Fibroblast of lung (primary cell): ENCODE measurements at regions not wholly inside any gene's neighbourhood (a gene's known extent, or its start where the extent isn't known, plus 50 kb on each side); places are given as distances from the start of the nearest gene placed in this dataset.

Source experiments
- EZH2 ChIP-seq: IDR thresholded peaks from 2 replicates; pipeline ENCODE4 v1.5.1; 2012; ENCODE audit warnings: low read length, control low read depth, mild to moderate bottlenecking; ENCODE audit errors: missing control alignments
- TF ChIP-seq, protein P1 (sequence below), 2 donors: IDR thresholded peaks in 1 of 2; conservative IDR thresholded peaks in 1 of 2; 1 replicate in 1 of 2; 2 replicates in 1 of 2; pipeline ENCODE4 v1.5.1; 2011 to 2012; ENCODE audit warnings: low read length in 2 of 2, control low read depth in 1 of 2, inconsistent platforms in 1 of 2, low read depth in 1 of 2, mild to moderate bottlenecking in 1 of 2

DNA sequence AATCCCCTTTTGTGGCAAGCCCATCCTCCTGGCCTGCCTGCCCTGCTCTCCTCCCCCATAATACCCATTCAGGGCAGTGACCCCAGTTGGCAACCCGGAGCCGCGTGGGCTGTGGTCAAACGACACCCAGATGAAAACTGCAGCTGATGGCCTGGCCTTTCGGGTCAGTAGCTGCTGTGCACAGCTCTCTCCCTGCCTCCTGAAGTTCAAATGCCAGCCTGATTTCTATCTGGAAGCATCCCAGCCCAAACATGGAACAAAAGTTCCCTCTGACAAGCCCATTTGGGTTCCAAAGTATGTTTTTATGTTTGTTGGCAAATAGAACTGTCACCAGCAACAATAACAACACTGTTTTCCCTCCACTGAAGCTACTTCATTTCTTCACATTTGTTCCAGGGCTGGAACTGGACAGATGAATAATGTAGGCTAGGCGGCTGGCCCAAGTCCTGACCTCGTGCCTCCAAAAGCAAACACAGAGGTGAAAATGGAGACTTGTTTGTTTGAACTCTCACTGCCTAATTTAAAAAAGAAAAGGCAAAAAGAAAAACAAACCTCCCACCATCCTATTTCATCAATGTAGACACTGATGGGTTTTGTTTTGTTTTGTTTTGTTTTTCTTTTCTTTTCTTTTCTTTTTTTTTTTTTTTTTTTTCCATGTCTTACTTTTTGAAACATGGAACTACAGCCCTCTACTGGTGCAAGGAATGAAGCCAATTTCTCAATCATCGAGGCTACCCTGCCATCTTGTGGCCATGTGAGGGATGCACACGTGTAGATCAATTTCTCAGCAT lies 179.0 kb downstream of the ADSS2 start:
- TF ChIP-seq EZH2, result no peak
- TF ChIP-seq, protein P1, sequence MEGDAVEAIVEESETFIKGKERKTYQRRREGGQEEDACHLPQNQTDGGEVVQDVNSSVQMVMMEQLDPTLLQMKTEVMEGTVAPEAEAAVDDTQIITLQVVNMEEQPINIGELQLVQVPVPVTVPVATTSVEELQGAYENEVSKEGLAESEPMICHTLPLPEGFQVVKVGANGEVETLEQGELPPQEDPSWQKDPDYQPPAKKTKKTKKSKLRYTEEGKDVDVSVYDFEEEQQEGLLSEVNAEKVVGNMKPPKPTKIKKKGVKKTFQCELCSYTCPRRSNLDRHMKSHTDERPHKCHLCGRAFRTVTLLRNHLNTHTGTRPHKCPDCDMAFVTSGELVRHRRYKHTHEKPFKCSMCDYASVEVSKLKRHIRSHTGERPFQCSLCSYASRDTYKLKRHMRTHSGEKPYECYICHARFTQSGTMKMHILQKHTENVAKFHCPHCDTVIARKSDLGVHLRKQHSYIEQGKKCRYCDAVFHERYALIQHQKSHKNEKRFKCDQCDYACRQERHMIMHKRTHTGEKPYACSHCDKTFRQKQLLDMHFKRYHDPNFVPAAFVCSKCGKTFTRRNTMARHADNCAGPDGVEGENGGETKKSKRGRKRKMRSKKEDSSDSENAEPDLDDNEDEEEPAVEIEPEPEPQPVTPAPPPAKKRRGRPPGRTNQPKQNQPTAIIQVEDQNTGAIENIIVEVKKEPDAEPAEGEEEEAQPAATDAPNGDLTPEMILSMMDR (conservative IDR thresholded peaks at IDR 0.05 in 1 of 2, IDR thresholded peaks at IDR 0.05 in 1 of 2; ENCODE audit: low read depth in 1 of 2, low read length in 2 of 2), result peak; percentile 96 to 100
